GM19395 (cell line): ENCODE measurements at regions not wholly inside any gene's neighbourhood (a gene's known extent, or its start where the extent isn't known, plus 50 kb on each side); places are given as distances from the start of the nearest gene placed in this dataset.

Experiments
- ATAC-seq: cut with Tn5 transposase; IDR thresholded peaks from one replicate; pipeline ENCODE4 v1.9.1; 2021; ENCODE audit warnings: mild to moderate bottlenecking, moderate library complexity; ENCODE audit not compliant: unreplicated experiment

GRCh38 chr12:93149229-93149628 lies 220.1 kb upstream of the EEA1 start:
- no peak for ATAC-seq

- ATAC-seq, result no peak
Measured at GRCh38 chr12:93151079-93151762, 222.1 kb upstream of the EEA1 start.

GRCh38 chr12:93152617-93153016 lies 223.5 kb upstream of the EEA1 start:
- ATAC-seq, result no peak

- ATAC-seq, result no peak
Measured at GRCh38 chr12:93153321-93153720, 224.2 kb upstream of the EEA1 start.

GRCh38 chr12:93154096-93154728 lies 223.5 kb upstream of the NUDT4 start:
- no peak for ATAC-seq

- no peak for ATAC-seq
Measured at GRCh38 chr12:93154753-93155480, 222.8 kb upstream of the NUDT4 start.

GRCh38 chr12:93156086-93156716 lies 221.5 kb upstream of the NUDT4 start:
- ATAC-seq, result no peak

- no peak for ATAC-seq
Measured at GRCh38 chr12:93157279-93157678, 220.4 kb upstream of the NUDT4 start.

- ATAC-seq, result no peak
Measured at GRCh38 chr12:93158065-93158843, 219.5 kb upstream of the NUDT4 start.

GRCh38 chr12:93163260-93164036 lies 214.3 kb upstream of the NUDT4 start:
- ATAC-seq, result no peak

GRCh38 chr12:93164103-93164880 lies 213.4 kb upstream of the NUDT4 start:
- no peak for ATAC-seq

GRCh38 chr12:93165384-93165932 lies 212.3 kb upstream of the NUDT4 start:
- no peak for ATAC-seq

- peak; percentile 72 for ATAC-seq
Measured at GRCh38 chr12:93166541-93167307, 211.0 kb upstream of the NUDT4 start.

GRCh38 chr12:93167331-93167730 lies 210.4 kb upstream of the NUDT4 start:
- peak; percentile 13 for ATAC-seq

- ATAC-seq, result peak; percentile 69
Measured at GRCh38 chr12:93167841-93168492, 209.8 kb upstream of the NUDT4 start.

- ATAC-seq, result no peak
Measured at GRCh38 chr12:93168751-93169150, 209.0 kb upstream of the NUDT4 start.

- ATAC-seq, result no peak
Measured at GRCh38 chr12:93169536-93169935, 208.2 kb upstream of the NUDT4 start.

- ATAC-seq, result no peak
Measured at GRCh38 chr12:93170928-93171327, 206.8 kb upstream of the NUDT4 start.
